Fibroblast of skin of right quadriceps (primary cell): ENCODE measurements at regions not wholly inside any gene's neighbourhood (a gene's known extent, or its start where the extent isn't known, plus 50 kb on each side); places are given as distances from the start of the nearest gene placed in this dataset.

Source experiments
- DNase-seq: peaks from one replicate; pipeline ENCODE4 v3.0.0-alpha.2; 2013

GRCh38 chr16:19361587-19361986 lies 56.1 kb upstream of the TMC5 start:
- DNase-seq: no peak

GRCh38 chr16:19363740-19364139 lies 53.9 kb upstream of the TMC5 start:
- no peak for DNase-seq

GRCh38 chr16:19365486-19365885 lies 52.2 kb upstream of the TMC5 start:
- DNase-seq: no peak

GRCh38 chr16:19366391-19366790 lies 51.3 kb upstream of the TMC5 start:
- peak; percentile 1 for DNase-seq

- no peak for DNase-seq
These were observed 50.3 kb upstream of the TMC5 start for GRCh38 chr16:19367335-19367734.
